ENCODE measurements at regions not wholly inside any gene's neighbourhood (a gene's known extent, or its start where the extent isn't known, plus 50 kb on each side); places are given as distances from the start of the nearest gene placed in this dataset.

DNA sequence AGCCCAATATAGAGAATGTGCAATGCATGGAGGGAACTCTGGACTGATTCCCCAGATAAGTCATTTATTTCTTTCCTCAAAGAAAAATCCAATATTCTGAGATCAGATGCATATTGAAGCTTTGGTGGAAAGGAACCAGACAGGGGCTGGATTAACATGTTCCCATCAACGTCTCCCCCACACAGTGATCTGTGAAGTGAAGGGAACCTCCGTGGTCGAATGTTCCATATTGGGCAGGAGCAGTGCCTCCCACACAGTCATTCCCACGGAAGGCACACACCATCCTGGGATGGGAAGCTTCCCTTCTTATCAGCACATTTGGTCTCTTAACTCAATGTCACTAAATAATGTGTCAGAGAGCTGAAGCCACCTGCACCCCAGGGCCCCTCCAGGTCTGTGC is 247.1 kb downstream of the BCL11B start:
- intact Hi-C loops (cut with DNase I), result no loop called here
- FAIRE-seq (no peak), DNase-seq (no peak)
- TF ChIP-seq, protein P1, sequence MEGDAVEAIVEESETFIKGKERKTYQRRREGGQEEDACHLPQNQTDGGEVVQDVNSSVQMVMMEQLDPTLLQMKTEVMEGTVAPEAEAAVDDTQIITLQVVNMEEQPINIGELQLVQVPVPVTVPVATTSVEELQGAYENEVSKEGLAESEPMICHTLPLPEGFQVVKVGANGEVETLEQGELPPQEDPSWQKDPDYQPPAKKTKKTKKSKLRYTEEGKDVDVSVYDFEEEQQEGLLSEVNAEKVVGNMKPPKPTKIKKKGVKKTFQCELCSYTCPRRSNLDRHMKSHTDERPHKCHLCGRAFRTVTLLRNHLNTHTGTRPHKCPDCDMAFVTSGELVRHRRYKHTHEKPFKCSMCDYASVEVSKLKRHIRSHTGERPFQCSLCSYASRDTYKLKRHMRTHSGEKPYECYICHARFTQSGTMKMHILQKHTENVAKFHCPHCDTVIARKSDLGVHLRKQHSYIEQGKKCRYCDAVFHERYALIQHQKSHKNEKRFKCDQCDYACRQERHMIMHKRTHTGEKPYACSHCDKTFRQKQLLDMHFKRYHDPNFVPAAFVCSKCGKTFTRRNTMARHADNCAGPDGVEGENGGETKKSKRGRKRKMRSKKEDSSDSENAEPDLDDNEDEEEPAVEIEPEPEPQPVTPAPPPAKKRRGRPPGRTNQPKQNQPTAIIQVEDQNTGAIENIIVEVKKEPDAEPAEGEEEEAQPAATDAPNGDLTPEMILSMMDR (IDR thresholded peaks at IDR 0.05; ENCODE audit: borderline replicate concordance, extremely low read depth, insufficient read depth), result no peak
- Histone ChIP-seq H3K9me3 (ENCODE audit: control insufficient read depth in 2 of 3, insufficient read depth in 1 of 3, low read length in 3 of 3) (no peaks in the 10 kb centered on the region), H3K36me3 (ENCODE audit: control insufficient read depth in 2 of 3, insufficient read depth in 3 of 3, low read length in 3 of 3) (no peaks in the 10 kb centered on the region), H3K4me3 (ENCODE audit: low read length in 3 of 3) (no peak overlapping the region), H3K9ac (ENCODE audit: low read length in 3 of 3) (no peak overlapping the region), H3K27me3 (ENCODE audit: control insufficient read depth, insufficient read depth, low read length) (no peaks in the 10 kb centered on the region), H3K4me1 (ENCODE audit: control insufficient read depth in 2 of 3, insufficient read depth in 2 of 3, low read depth in 1 of 3, low read length in 3 of 3) (no peaks in the 10 kb centered on the region), H3K27ac (ENCODE audit: low read depth in 2 of 2, low read length in 2 of 2) (no peak overlapping the region)

DNA sequence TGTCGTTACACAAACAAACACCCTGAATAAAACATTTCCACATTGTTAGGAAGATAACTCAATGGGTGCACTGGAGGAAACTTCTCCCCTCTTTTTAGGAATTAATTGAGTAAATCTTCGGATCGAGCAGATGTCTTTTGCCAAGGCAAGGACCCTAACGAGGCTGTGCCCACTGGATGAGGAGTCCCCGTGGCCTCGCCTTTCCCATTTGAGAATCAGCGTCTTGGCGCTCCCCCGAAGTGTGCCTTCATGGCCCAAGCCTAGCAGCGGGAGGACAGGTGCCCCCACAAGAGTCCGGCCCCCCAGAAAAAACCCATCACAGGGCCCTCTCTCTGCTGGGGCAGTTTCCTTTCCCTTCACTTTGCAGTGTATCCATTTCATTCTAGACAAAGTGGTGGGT is 246.6 kb downstream of the BCL11B start:
- Histone ChIP-seq H3K9me3 (ENCODE audit: control insufficient read depth in 2 of 3, insufficient read depth in 1 of 3, low read length in 3 of 3) (no peaks in the 10 kb centered on the region), H3K9ac (ENCODE audit: low read length in 3 of 3) (no peak overlapping the region), H3K4me3 (ENCODE audit: low read length in 3 of 3) (no peak overlapping the region), H3K4me1 (ENCODE audit: control insufficient read depth in 2 of 3, insufficient read depth in 2 of 3, low read depth in 1 of 3, low read length in 3 of 3) (no peaks in the 10 kb centered on the region), H3K27me3 (ENCODE audit: control insufficient read depth, insufficient read depth, low read length) (no peaks in the 10 kb centered on the region), H3K27ac (ENCODE audit: low read depth in 2 of 2, low read length in 2 of 2) (no peak overlapping the region), H3K36me3 (ENCODE audit: control insufficient read depth in 2 of 3, insufficient read depth in 3 of 3, low read length in 3 of 3) (no peaks in the 10 kb centered on the region)
- TF ChIP-seq, protein P1 (IDR thresholded peaks at IDR 0.05; ENCODE audit: borderline replicate concordance, extremely low read depth, insufficient read depth), result no peak
- peak in 1 of 5 donors; percentile 6 for DNase-seq
- no peak for FAIRE-seq
- intact Hi-C loops (cut with DNase I), result no loop called here

DNA sequence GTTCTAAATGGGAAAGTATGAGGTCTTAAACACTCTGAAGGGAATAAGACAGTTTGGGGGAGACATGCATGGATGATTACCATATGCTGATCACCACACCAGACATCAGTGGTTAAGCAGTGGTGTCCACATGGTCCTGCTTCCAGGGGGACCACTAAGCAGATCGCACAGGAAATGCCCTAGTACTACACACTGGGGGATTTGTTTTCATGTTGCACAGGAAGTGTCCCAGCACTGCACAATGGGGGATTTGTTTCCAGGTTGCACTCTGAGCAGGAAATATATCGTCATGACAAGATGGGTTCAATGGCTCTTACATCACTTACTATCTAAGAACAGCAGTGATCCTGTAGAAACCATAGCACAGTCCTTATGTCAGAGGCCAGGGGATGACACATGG is 245.5 kb downstream of the BCL11B start:
- no peak for FAIRE-seq
- Histone ChIP-seq H3K27ac (ENCODE audit: low read depth in 2 of 2, low read length in 2 of 2) (no peak overlapping the region), H3K9me3 (ENCODE audit: control insufficient read depth in 2 of 3, insufficient read depth in 1 of 3, low read length in 3 of 3) (no peaks in the 10 kb centered on the region), H3K9ac (ENCODE audit: low read length in 3 of 3) (no peak overlapping the region), H3K4me1 (ENCODE audit: control insufficient read depth in 2 of 3, insufficient read depth in 2 of 3, low read depth in 1 of 3, low read length in 3 of 3) (no peaks in the 10 kb centered on the region), H3K4me3 (ENCODE audit: low read length in 3 of 3) (no peak overlapping the region), H3K27me3 (ENCODE audit: control insufficient read depth, insufficient read depth, low read length) (no peaks in the 10 kb centered on the region), H3K36me3 (ENCODE audit: control insufficient read depth in 2 of 3, insufficient read depth in 3 of 3, low read length in 3 of 3) (no peaks in the 10 kb centered on the region)
- intact Hi-C loops (cut with DNase I), result no loop called here
- DNase-seq, result no peak
- TF ChIP-seq, protein P1 (IDR thresholded peaks at IDR 0.05; ENCODE audit: borderline replicate concordance, extremely low read depth, insufficient read depth), result no peak

DNA sequence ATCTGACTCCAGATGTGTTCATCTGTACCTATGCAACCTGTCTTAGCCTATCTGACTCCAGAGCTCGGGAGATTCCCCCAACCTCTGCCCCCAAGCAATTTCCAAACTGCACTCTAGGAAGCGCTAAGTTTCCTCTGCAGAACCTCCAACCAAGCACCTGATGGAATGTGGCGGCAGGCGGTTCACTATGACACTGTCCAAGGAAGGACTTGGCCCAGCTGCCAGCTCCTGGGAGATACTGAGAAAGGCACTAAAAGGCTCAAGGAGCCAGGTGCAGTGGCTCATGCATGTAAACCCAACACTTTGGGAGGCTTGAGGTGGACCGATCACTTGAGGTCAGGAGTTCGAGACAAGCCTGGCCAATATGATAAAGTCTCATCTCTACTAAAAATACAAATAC is 244.0 kb downstream of the BCL11B start:
- H3K36me3 ChIP-seq (ENCODE audit: control insufficient read depth in 2 of 3, insufficient read depth in 3 of 3, low read length in 3 of 3), result no peaks in the 10 kb centered on the region
- no peak overlapping the region for H3K9ac ChIP-seq (ENCODE audit: low read length in 3 of 3)
- TF ChIP-seq, protein P1 (IDR thresholded peaks at IDR 0.05; ENCODE audit: borderline replicate concordance, extremely low read depth, insufficient read depth), result no peak
- intact Hi-C loops (cut with DNase I), result no loop called here
- DNase-seq, result no peak
- no peak overlapping the region for H3K4me3 ChIP-seq (ENCODE audit: low read length in 3 of 3)
- H3K27ac ChIP-seq (ENCODE audit: low read depth in 2 of 2, low read length in 2 of 2), result no peak overlapping the region
- FAIRE-seq, result no peak
- H3K9me3 ChIP-seq (ENCODE audit: control insufficient read depth in 2 of 3, insufficient read depth in 1 of 3, low read length in 3 of 3), result no peaks in the 10 kb centered on the region
- no peaks in the 10 kb centered on the region for H3K27me3 ChIP-seq (ENCODE audit: control insufficient read depth, insufficient read depth, low read length)
- H3K4me1 ChIP-seq (ENCODE audit: control insufficient read depth in 2 of 3, insufficient read depth in 2 of 3, low read depth in 1 of 3, low read length in 3 of 3), result no peaks in the 10 kb centered on the region

All from kidney (tissue), 13 donors.